ENCODE measurements at regions not wholly inside any gene's neighbourhood (a gene's known extent, or its start where the extent isn't known, plus 50 kb on each side); places are given as distances from the start of the nearest gene placed in this dataset.

- H3K9me3 ChIP-seq (ENCODE audit: low read length): no peaks in the 10 kb centered on the region; the same call in 1 of the 2 replicates
- H4K20me1 ChIP-seq (ENCODE audit: insufficient read depth, low read length): no peaks in the 10 kb centered on the region
- 33% methylated on average over 21 of the region's 88 CpGs for WGBS (ENCODE audit: low lambda C conversion rate)
- H3K9ac ChIP-seq (ENCODE audit: insufficient read depth, low read depth, low read length): peak overlapping the region; percentile 49
- intact Hi-C loops (cut with micrococcal nuclease; ENCODE audit: unreplicated experiment) (loop anchor here (1.0 kb wide), 1 partner anchor 22 kb away; no protein-coding TSS in a partner anchor), in situ Hi-C loops (cut with HindIII; ENCODE audit: extremely low pct_ligation_motif_present, low pct_unique_long_range_greater_than_20kb) (no loop called here)
- peak overlapping the region; percentile 95 for H3K4me2 ChIP-seq (ENCODE audit: low read depth, low read length)
- ChIA-PET CTCF (ENCODE audit: low intra/inter-chr PET ratio, low total read pairs) (no interaction called here), POLR2A (interaction anchor here (1.2 kb wide), 1 partner anchor 11 kb away, joined by 5 read pairs; no protein-coding TSS in a partner anchor)
- peak overlapping the region; percentile 71 to 83 (median 82) for H3K4me3 ChIP-seq (replicated peaks in 1 of 3; ENCODE audit: insufficient read depth in 1 of 3, low read depth in 2 of 3, low read length in 3 of 3)
- DNase-seq (ENCODE audit: low spot score) (peak; percentile 64), ATAC-seq (peak; percentile 94), FAIRE-seq (no peak)
- H3K27ac ChIP-seq (ENCODE audit: extremely low read length, insufficient read depth, low read length): no peak overlapping the region
- H2AFZ ChIP-seq (ENCODE audit: low read length): no peak overlapping the region
- H3K36me3 ChIP-seq (replicated peaks in 1 of 2; ENCODE audit: control insufficient read depth in 1 of 2, insufficient read depth in 2 of 2, low read length in 2 of 2): no peaks in the 10 kb centered on the region
- no peaks in the 10 kb centered on the region for H3K79me2 ChIP-seq (ENCODE audit: insufficient read depth, low read length)
- no TSS peak for BruUV-seq (replicated peaks)
- 0 out of 5 replicates have a peak, but pooled peaks cover 0 to 2% of the 10 kb centered on the region in 2 experiments for H3K27me3 ChIP-seq (ENCODE audit: control insufficient read depth in 1 of 2, insufficient read depth in 2 of 2, low read length in 2 of 2)
- peaks cover 37% of the 10 kb centered on the region for H3K4me1 ChIP-seq (ENCODE audit: insufficient read depth, low read length)
- no peak for TF ChIP-seq TP53 (CRISPR knock-in tag; conservative IDR thresholded peaks at IDR 0.05)
- no peak for TF ChIP-seq FOXP4 (CRISPR knock-in tag; IDR thresholded peaks at IDR 0.05)
- TF ChIP-seq ZNF619 (CRISPR knock-in tag; IDR thresholded peaks at IDR 0.05): no peak
- TF ChIP-seq E2F1 (CRISPR knock-in tag; IDR thresholded peaks at IDR 0.05): no peak
- no peak for TF ChIP-seq MXD4 (CRISPR knock-in tag; IDR thresholded peaks at IDR 0.05)
- TF ChIP-seq SRF (IDR thresholded peaks at IDR 0.05; ENCODE audit: low read depth, low read length): no peak
- peak; percentile 61; the same call in 1 of the 2 replicates for TF ChIP-seq HOXA3 (CRISPR knock-in tag; IDR thresholded peaks at IDR 0.05)
- TF ChIP-seq MLX (CRISPR knock-in tag; IDR thresholded peaks at IDR 0.05): no peak
- 0 out of 2 replicates have a peak, but pooled peaks have one; percentile 17 for TF ChIP-seq BORCS8-MEF2B (CRISPR knock-in tag; IDR thresholded peaks at IDR 0.05)
- no peak for TF ChIP-seq AFF4 (CRISPR knock-in tag; IDR thresholded peaks at IDR 0.05)
- TF ChIP-seq RFXAP (CRISPR knock-in tag; IDR thresholded peaks at IDR 0.05; ENCODE audit: borderline replicate concordance): no peak
- no peak for TF ChIP-seq EED (CRISPR knock-in tag; IDR thresholded peaks at IDR 0.05)
- no peak for TF ChIP-seq DZIP1 (CRISPR knock-in tag; IDR thresholded peaks at IDR 0.05)
These were observed 52.2 kb upstream of the DAB2IP start for GRCh38 chr9:121598965-121599871.
